Fibroblast of mammary gland (primary cell): ENCODE measurements at regions not wholly inside any gene's neighbourhood (a gene's known extent, or its start where the extent isn't known, plus 50 kb on each side); places are given as distances from the start of the nearest gene placed in this dataset.
"Not testable (repeated sequence)": the region's sequence is repeated elsewhere in the genome, so short reads cannot be mapped to it uniquely, and the experiment has no call there.

ENCODE experiments used
- DNase-seq: peaks from one replicate; pipeline ENCODE4 v3.0.0-alpha.2; 2010; ENCODE audit warnings: low read depth
- H3K4me3 ChIP-seq: 2 replicates; pipeline ENCODE4 v1.5.1; 2011; ENCODE audit warnings: low read depth, mild to moderate bottlenecking, low read length, moderate library complexity; ENCODE audit not compliant: control insufficient read depth
- CTCF ChIP-seq: conservative IDR thresholded peaks from 2 replicates; pipeline ENCODE4 v1.5.1; 2011; ENCODE audit warnings: low read depth, low read length, inconsistent platforms; ENCODE audit not compliant: control insufficient read depth, insufficient read depth

- DNase-seq = no peak
- H3K4me3 ChIP-seq = no peak overlapping the region
- no peak for TF ChIP-seq CTCF
These were observed 84.4 kb upstream of the ATL2 start for GRCh38 chr2:38461470-38461869.

GRCh38 chr2:38460313-38460712 lies 83.2 kb upstream of the ATL2 start:
- H3K4me3 ChIP-seq = no peak overlapping the region
- no peak for DNase-seq
- no peak for TF ChIP-seq CTCF

- TF ChIP-seq CTCF = no peak
- DNase-seq = no peak
- H3K4me3 ChIP-seq = no peak overlapping the region
These were observed 77.0 kb upstream of the ATL2 start for GRCh38 chr2:38454081-38454480.

GRCh38 chr2:38451778-38452177 lies 74.7 kb upstream of the ATL2 start:
- DNase-seq, H3K4me3 ChIP-seq: not testable (repeated sequence)

- DNase-seq = no peak
- no peak overlapping the region for H3K4me3 ChIP-seq
- TF ChIP-seq CTCF = no peak
These were observed 73.4 kb upstream of the ATL2 start for GRCh38 chr2:38450509-38450908.

GRCh38 chr2:38448692-38449410 lies 71.8 kb upstream of the ATL2 start:
- no peak for DNase-seq
- no peak for TF ChIP-seq CTCF
- no peak overlapping the region for H3K4me3 ChIP-seq

- TF ChIP-seq CTCF = no peak
- DNase-seq = no peak
- no peak overlapping the region for H3K4me3 ChIP-seq
These were observed 70.0 kb upstream of the ATL2 start for GRCh38 chr2:38446906-38447561.
